Stomach (tissue), 4 donors: ENCODE measurements at regions not wholly inside any gene's neighbourhood (a gene's known extent, or its start where the extent isn't known, plus 50 kb on each side); places are given as distances from the start of the nearest gene placed in this dataset.
"Not testable (repeated sequence)": the region's sequence is repeated elsewhere in the genome, so short reads cannot be mapped to it uniquely, and the experiment has no call there.

ENCODE experiments used
- CTCF ChIP-seq, 7 experiments: fragments of 450-650 bp in 4 of 7; fragments of 200-600 bp in 3 of 7; sonication (generic) in 3 of 7; IDR thresholded peaks; one replicate each; pipeline ENCODE4 v1.5.1; 2016 to 2019; ENCODE audit warnings: antibody characterized with exemption in 7 of 7, control low read depth in 2 of 7, mild to moderate bottlenecking in 1 of 7
- POLR2A ChIP-seq, 4 donors: fragments of 450-650 bp; IDR thresholded peaks; one replicate each; pipeline ENCODE4 v1.6.1; 2016; ENCODE audit warnings: antibody characterized with exemption in 4 of 4, control low read depth in 2 of 4, mild to moderate bottlenecking in 1 of 4, moderate library complexity in 1 of 4
- POLR2AphosphoS5 ChIP-seq, 3 donors: sonication (generic); formaldehyde crosslinking; IDR thresholded peaks; one replicate each; pipeline ENCODE4 v1.6.1; 2016; ENCODE audit warnings: antibody characterized with exemption in 3 of 3

- TF ChIP-seq POLR2A, CTCF, POLR2AphosphoS5 (IDR thresholded peaks at IDR 0.05): not testable (repeated sequence)
Observed at GRCh38 chr3:125822175-125822574, 146.8 kb upstream of the ROPN1B start.
